Gastrocnemius medialis (tissue), 4 donors: ENCODE measurements at regions not wholly inside any gene's neighbourhood (a gene's known extent, or its start where the extent isn't known, plus 50 kb on each side); places are given as distances from the start of the nearest gene placed in this dataset.

Experiments used
- CTCF ChIP-seq, 5 experiments: fragments of 450-650 bp in 3 of 5; fragments of 200-600 bp in 2 of 5; sonication (generic) in 2 of 5; IDR thresholded peaks in 4 of 5; conservative IDR thresholded peaks in 1 of 5; 1 replicate in 4 of 5; 2 replicates in 1 of 5; pipeline ENCODE4 v1.5.1; 2016 to 2019; ENCODE audit warnings: antibody characterized with exemption in 5 of 5, mild to moderate bottlenecking in 3 of 5, moderate library complexity in 3 of 5
- POLR2A ChIP-seq, 2 donors: fragments of 450-650 bp; IDR thresholded peaks; one replicate each; pipeline ENCODE4 v1.6.1; 2017; ENCODE audit warnings: antibody characterized with exemption in 2 of 2, mild to moderate bottlenecking in 2 of 2, moderate library complexity in 2 of 2

DNA sequence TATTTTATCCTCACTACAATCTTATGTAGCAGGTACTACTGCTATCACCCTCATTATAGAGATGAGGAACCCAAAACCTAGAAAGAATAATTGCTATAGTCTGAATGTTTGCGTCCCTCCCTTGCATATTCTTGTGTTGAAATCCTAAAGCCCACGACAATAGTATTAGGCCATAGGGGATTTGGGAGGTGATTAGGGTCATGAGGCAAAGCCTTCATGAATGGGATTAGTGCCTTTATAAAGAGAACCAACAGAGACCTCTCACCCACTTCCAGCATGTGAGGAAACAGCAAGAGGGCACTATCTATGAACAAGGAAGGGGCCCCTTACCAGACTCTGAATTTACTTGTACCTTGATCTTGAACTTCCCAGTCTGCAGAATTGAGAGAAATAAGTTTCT lies 500.3 kb upstream of the FAM98A start:
- TF ChIP-seq POLR2A (IDR thresholded peaks at IDR 0.05), result no peak
- TF ChIP-seq CTCF (IDR thresholded peaks at IDR 0.05 in 4 of 5, conservative IDR thresholded peaks at IDR 0.05 in 1 of 5), result no peak
